DMS153 (cell line): ENCODE measurements at regions not wholly inside any gene's neighbourhood (a gene's known extent, or its start where the extent isn't known, plus 50 kb on each side); places are given as distances from the start of the nearest gene placed in this dataset.

Experiments used
- DNase-seq: peaks from one replicate; lab custom pipeline; 2025; lab: John Stamatoyannopoulos, UW

DNA sequence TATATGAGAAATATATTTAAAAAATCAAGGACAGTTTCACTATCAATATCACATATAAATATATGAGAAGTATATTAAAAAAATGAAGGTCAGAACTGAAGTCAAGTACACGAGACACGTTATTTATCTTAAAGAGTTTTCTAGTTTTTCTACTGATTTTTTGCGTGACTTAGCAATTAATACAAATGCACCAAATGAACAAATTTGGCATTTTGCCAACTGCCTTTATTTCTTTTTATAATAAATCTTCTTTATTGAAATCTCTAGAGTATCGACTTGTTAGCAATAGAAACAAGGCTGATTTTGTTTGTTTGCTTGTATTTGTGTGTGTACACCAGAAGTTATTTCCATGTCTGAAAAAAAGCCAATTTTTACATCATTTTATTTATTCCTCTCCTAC is 1684.7 kb upstream of the RAG2 start:
- DNase-seq: no peak

DNA sequence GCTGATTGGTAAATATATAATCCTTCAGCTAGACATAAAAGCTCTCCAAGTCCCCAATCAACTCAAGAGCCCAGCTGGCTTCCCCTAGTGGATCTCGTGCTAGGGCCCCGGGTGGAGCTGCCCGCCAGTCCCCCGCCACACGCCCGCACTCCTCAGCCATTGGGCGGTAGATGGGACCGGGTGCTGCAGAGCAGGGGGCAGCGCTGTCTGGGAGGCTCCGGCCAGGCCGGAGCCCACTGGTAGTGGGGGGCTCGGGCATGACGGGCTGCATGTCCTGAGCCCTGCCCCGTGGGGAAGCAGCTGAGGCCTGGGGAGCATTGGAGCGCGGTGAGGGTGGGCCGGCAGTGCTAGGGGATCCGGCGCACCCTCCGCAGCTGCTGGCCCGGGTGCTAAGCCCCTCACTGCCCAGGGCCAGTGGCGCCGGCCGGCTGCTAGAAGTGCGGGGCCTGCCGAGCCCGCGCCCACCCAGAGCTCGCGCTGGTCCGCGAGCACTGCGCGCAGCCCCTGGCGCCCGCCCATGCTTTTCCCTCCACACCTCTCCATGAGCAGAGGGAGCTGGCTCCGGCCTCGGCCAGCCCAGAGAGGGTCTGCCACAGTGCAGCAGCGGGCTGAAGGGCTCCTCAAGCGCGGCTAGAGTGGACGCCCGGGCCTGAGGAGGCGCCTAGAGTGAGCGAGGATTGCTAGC is 1680.6 kb upstream of the RAG2 start:
- no peak for DNase-seq

DNA sequence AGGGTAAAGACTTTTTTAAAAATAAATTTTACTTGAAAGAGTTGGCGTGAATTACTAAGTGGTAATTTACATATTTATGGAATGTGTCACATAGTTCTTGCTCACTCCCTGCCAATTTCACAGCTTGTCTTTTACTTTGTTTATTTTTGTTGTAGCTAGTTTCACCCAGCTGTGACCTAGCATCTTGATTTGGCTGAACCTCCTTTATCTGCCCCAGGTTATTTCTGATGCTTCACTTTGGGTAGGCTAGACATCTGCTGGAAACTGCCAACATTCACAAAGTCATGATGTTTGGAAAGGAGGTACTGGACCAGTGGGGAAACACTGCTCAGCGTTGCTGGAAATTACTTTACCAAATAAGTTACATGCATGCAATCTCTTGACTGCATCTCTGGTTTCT is 1676.0 kb upstream of the RAG2 start:
- DNase-seq: no peak

DNA sequence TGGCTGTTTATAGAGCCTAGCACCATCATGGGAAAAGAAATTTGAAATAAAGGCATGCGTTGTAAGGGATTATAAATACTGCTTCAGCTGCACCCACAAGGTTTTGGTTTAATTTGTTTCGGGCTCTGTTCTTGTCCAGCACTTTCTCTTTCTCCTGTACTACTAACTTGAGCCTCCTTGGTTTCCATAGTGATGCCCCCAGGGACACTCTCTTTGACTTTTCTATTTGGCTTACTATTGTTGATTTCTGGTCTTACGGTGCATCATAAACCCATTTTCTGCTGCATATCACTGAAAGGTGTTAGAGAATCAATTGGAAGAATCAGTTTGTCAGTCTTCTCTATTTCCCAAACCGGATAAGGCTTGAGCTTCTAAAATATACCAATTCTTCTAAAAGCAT is 1674.3 kb upstream of the RAG2 start:
- DNase-seq: no peak

DNA sequence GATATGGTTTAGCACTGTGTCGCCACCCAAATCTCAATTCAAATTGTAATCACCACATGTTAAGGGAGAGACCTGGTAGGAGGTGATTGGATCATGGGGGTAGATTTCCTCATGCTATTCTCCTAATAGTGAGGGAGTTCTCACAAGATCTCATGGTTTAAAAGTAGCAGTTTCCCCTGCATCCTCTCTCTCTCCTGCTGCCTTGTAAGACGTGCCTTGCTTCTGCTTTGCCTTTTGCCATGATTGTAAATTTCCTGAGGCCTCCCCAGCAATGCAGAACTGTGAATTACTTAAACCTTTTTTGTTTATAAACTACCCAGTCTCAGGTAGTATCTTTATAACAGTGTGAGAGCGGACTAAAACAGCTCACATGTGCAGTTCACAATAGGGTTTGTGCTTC is 1668.7 kb upstream of the RAG2 start:
- no peak for DNase-seq

DNA sequence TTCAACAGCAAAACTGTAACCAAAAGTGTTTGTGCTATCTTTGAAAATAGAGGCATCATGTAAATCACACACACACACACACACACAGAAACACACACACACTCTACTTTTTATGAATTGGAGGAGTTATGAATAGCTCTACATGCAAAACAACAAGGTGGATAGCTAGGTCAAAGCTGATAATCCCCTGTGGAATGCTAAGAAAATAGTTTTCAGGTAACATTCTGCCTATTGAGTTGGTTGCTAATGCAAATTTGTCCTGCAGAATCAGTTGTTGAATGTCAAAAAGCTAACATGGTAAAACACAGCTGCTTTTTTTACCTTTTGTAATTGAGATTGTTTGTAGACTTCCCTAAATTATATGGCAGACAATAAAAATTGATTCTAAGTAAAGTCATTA is 1658.4 kb upstream of the RAG2 start:
- no peak for DNase-seq

DNA sequence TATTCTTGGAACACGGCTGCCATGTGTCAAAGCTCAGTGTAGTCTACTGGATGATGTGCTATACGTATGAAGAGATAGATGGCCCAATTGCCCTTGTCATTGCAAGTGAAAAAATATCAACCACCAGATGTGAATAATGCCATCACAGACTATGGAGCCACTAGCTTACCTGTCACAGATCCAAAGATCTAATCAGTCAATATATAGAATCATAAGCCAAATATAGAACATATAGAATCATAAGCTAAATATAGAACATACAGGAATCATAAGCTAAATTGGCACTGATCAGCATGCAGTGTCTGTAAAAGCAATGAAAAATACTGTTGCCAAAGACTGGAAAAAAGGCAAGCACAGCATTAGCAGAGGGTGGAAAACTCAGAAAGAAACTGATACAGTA is 1656.9 kb upstream of the RAG2 start:
- no peak for DNase-seq

DNA sequence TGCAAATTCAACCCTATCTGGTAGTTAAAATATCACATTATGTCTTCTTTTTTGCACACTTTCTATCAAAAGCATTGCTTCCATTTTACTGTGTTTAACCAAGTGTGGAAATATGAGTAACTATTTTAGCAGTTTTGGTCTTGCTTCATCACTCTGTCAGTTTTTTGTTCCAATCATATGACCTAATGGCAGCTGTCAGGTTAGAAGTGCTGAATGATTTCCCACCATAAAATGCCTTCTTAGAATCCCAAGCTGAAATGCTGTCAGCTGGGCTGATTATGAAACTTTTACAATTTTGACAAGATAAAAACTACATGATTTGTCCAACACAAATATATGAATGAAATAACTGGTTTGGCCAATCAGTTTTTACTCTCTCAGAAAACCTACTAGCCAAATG is 1654.6 kb upstream of the RAG2 start:
- DNase-seq: no peak

DNA sequence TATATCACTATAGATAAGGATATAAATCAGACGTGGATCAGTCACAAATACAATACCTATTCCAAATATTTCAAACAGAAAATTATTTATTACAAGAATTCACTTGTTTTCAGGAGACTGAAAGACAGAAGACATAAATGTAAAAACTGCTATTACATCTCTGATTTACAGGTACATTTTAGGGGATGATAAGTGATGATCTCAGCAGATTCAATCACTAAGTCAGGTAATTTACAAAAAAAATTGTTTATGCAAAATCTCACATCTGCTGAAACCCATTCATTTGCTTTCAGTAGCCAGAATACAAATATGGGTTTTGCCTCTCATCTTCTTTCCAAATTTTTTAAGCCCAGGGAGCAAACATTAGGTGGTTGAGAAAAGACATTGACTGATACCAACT is 1648.4 kb upstream of the RAG2 start:
- no peak for DNase-seq

DNA sequence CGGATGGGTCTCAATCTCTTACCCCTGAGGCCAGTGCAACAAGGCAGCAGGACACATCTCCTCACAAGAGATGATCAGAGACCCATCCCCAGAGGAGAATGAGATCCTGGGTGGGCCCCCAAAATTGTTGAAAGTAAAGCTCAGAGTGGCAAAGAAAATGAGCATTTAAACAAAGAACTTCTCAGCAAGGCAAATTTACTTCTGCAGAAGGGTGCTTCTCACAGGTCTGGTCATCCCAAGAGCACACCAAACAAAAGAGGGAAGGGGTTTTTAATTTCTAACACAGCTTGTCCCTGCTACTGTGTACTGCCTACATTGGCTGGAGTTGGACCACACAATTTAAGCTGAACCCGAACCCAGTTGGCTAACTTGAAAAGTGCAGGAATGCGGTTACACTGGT is 1628.6 kb upstream of the RAG2 start:
- DNase-seq: no peak

DNA sequence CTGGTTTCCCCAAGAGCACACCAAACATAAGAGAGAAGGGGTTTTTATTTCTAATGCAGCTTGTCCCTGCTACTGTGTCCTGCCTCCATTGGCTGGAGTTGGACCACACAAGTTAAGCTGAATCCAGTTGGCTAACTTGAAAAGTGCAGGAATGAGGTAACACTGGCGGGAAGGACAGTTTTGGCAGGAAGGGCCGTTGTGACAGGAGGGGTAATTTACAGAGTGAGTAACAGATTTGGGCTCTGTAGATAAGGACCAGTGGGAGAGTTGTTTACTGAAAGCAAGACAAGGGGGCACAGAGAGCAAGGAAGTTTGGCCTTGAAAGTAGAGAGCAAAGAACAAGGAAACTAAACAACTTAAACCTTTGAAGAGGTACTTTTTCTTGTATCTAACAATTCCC is 1623.3 kb upstream of the RAG2 start:
- no peak for DNase-seq

DNA sequence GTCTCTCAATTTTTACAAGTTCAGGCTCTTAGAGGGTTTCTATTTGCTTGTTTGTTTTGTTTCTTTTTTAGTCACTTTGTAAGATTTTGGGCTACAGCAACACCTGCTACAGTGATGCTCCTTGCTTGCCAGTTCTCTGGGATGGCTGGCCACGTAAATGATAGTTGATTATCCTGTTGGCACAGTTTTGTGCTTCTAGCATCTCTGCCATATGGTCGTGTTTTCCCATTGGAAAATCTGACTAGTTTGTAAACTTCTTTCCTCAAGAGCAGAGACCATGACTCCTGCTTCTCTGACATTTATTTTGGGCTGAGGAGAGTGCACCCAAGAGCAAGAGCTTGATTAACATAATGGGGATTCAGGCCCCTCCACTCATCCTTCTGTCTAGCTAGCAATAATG is 1621.6 kb upstream of the RAG2 start:
- no peak for DNase-seq

DNA sequence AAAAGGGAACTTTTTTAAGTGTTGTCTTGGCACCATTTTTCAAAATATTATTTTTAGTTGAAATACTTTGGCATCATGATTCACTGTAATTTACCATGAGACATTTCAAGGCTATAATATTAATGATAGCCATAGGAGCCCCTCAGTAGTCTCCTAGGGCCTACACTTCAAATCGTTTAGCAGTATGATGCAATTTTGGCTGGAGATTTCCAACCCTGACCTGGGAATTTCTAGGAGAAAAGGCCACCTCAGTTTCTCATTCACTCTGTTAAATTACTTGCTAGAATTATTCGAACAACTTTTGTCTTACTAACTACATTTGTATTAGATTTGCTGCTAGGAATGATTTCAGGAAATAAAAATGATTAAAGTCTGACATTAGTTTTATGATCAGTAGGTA is 1610.9 kb upstream of the RAG2 start:
- no peak for DNase-seq

DNA sequence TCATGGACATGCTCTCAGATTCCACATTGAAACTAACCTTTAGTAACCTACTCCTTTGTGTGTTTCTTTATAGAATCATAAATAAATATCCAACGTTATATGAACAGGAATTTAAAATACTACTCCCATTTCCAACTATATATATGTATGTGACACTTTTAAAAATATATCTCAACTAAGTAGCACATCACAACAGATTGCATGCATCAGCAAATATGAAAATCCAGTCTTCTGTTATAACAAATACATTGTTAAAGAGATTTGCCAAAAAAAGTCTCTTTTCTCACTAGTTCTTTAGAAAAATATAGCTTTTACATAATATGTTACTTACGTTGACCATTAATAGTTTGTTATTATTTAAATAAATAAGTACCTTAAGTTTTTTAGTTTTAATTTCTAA is 1608.6 kb upstream of the RAG2 start:
- DNase-seq: no peak

DNA sequence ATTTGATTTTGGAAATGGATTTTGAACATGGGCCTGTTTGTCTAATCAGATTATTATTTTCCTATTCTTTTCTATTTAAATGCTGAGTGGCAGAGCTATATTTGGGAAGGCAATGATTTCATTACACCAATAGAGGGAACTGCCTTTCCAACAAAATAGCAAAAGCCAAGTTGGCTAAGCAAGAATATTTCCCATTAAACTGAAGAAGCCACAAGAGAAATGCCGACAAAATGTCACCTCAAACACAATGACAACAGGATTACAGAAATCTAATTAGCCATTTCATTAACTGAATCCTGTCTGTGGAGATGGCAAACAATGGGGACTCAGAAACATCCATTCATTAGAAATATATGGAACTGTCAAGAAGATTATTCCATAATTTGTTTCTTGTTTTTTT is 1593.1 kb upstream of the RAG2 start:
- no peak for DNase-seq

DNA sequence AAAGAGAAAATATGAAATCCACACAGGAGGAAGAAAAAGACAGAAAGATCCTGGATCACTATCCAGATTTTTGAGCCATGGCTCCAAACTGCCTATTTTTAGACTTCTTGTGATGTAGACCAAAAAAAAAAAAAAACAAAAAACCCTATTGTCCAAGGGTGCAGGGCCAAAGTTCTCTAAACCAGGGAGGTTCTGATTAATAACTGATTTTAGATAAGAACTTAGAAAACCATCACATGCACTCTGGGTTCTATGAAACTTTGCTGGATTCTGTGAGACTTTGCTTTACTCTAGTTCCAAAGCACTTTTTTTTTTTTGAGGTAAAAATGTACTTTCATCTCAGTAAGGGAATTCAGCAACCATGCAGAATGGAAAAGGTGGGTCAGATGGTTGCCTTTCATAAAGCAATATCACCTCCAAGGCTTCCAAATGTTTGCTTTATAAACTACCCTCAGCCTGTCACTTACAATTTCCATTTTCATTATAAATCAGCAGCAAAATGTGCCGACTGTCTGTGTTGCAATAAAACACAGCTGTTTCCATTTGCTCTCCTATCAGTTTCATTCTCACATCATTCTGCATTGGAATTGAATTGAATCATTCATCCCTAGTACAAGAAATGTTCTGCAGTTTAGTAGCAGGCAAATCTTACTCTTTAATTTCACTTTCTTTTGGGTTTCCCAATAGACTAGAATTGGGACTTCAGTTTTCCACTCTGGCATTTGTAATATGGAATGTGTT is 1584.3 kb upstream of the RAG2 start:
- DNase-seq: no peak

DNA sequence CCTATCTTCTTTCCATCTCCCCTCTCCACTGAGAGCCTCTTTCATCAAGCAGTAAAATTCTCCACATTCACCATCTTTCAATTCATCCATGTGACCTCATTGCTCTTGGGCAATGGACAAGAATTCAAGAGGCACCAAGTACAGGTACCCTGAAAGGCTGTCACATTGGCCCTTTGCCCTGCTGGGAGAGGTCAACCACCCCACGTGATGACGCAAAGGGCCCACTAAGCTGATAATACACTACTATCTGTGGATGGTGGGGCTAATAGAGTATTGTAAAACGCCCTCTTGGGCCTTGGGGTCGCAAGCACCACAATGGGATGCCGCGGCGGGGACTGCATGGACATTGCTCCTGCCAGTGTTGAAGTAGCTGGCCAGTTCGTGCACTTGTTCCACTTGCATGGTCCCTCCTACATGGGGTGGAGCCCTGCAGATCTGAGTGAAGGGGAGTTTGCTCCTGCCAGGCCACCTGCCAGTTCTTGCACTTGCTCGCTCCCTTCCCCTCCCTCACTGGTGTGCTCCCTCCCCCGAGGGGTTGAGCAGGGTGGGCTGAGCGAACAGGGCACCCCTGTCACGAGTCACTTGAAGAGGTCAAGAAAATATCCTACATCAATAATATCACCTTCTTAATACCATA is 1578.8 kb upstream of the RAG2 start:
- DNase-seq: no peak

DNA sequence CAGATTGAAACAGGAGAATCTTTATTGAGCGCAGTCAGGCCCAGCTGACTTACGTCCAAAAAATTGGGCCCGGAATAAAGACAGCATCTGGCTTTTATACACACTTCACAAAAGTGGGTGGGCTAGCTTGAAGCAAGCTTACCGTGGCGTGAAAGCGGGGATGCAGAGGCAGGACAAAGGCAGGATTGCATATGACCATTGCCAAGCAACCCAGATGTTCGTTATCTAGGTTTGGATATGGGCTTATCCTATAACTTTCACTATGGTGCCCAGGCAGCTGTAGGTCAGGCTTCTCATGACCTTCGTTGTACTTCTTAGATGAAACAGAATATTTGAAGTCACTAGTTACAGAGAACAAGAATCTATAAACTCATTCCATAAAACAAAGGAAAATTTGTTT is 1575.6 kb upstream of the RAG2 start:
- no peak for DNase-seq

DNA sequence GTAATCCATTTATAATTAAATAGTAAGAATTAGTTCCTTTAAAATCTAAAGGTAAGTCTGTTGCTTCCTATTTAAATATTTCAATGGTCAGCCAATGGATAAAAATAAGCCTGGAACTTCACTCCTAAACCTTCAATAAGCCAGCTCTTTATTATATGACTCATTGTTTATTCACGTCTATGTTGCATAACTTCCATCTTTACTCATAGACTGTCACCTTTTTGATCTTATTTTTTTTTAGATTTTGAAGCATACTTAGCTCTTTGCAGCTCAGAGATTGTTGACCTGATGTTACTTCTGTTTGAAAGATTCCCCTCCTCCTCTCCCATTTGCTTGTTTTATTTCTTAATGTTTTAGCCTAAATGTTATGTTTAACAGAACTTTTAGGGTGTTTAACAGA is 1571.2 kb upstream of the RAG2 start:
- DNase-seq: no peak

DNA sequence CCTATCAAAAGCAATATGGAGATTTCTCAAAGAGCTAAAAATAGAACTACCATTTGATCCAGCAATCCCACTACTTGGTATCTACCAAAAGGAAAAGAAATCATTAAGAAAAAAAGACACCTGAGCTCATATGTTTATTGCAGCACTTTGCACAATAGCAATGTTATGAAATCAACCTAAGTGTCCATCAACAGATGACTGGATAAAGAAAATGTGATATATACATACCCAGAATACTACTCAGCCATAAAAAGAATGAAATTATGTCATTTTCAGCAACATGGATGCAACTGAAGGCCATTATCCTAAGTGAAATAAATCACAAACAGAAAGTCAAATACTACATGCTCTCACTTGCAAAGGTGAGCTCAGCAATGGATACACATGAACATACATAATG is 1565.5 kb upstream of the RAG2 start:
- no peak for DNase-seq

DNA sequence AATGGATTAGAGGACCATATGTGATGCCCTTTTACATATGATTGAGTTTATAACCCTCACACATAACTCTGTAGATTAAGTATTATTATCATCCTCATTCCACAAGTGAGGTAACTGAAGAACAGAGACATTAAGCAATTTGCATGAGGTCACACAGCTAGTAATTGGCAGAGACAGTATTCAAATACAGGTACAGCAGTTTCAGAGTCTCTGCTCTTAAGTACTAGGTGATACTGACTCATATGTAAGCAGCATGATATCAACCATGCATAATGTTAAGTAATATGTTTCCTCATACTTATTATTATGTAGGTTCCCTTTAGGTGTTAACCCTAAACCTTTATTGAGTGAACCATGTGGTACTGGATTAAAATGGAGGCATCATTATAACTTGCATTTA is 1562.4 kb upstream of the RAG2 start:
- DNase-seq: no peak

DNA sequence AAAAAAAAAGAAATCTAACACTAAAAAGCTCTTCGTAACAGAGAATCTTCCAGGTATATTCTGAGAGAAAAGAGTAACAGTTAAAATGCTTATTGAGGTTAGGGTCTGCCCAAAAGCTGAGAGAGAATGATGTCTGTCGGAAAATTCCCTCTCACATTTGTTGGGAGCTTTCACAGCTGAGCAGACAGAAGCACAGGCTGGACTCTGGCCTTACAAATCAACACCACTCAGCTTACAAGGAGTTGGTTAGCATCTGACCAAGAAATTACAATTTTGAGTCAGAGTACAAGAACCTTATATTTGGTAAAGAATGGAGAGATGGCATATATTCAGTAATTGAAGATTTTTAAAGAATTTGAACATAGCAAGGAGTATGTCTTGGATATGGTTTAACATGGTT is 1561.0 kb upstream of the RAG2 start:
- DNase-seq: no peak

DNA sequence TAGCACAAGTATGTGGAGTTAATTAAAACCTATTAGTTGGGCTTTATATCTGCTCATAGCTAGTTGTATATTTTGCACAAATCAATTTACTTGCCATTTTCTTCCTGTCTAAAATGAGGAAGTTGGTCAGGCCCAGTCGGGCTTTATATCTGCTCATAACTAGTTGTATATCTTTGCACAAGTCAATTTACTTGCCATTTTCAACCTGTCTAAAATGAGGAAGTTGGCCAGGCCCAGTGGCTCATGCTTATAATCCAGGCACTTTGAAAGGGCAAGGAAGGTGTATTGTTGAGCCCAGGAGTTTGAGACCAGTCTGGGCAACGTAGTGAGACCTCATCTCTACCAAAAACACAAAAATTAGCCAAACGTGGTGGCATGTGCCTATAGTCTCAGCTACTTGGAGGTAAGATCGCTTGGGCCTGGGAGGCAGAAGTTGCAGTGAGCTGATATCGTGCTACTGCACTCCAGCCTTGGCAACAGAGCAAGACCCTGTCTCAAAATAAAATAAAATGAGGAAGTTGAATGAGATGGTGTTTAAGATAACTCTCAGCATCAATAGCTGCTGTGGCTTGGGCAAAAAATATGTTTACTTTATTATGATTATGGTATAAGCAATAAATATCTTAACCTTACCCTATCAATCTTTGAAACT is 1558.6 kb upstream of the RAG2 start:
- DNase-seq: no peak
